Heart left ventricle (tissue), 13 donors: ENCODE measurements at regions not wholly inside any gene's neighbourhood (a gene's known extent, or its start where the extent isn't known, plus 50 kb on each side); places are given as distances from the start of the nearest gene placed in this dataset.

Experiments
- POLR2A ChIP-seq, 2 donors: fragments of 450-650 bp; IDR thresholded peaks; one replicate each; pipeline ENCODE4 v1.6.1; 2017; ENCODE audit warnings: antibody characterized with exemption in 2 of 2, mild to moderate bottlenecking in 2 of 2, moderate library complexity in 2 of 2
- TF ChIP-seq, protein P1 (sequence below), 12 donors: fragments of 200-600 bp; sonication (generic) in 4 of 12; IDR thresholded peaks; one replicate each; pipeline versions ENCODE4 v1.5.0 to v1.8.0; 2018 to 2022; ENCODE audit warnings: antibody characterized with exemption in 12 of 12, mild to moderate bottlenecking in 5 of 12
- donor health status: ischemic (EF 13 %, LVEDD 7.1; RV severe dilation, severe dysfunction).
- donor health status: DM: no; HTN: yes; CAD: no.
- donor health status: DM: no; HTN: no; CAD: no.
- donor health status: ischemic (EF 25% LVEDD 6.9; RV normal size, moderate dysfunction).
- donor health status: ischemic (EF 25% LVEDD 5.7; RV mildly dilated, moderate dysfunction).
- donor health status: ischemic (EF 35%, LVEDD 5.7; RV mildly dilated, moderate dysfunction).
- donor health status: nonischemic (EF 11% LVEDD 7.7; RV severe dilation, severe dysfunction).
- donor health status: DM: yes; HTN: yes; CAD: no.
- donor health status: PGD.
- donor health status: ischemic (EF 29% LVEDD 5.4; RV normal size, mild dysfunction).
- donor health status: nonischemic (EF 23%, LVEDD 6.1; RV moderate dilation, normal function).

DNA sequence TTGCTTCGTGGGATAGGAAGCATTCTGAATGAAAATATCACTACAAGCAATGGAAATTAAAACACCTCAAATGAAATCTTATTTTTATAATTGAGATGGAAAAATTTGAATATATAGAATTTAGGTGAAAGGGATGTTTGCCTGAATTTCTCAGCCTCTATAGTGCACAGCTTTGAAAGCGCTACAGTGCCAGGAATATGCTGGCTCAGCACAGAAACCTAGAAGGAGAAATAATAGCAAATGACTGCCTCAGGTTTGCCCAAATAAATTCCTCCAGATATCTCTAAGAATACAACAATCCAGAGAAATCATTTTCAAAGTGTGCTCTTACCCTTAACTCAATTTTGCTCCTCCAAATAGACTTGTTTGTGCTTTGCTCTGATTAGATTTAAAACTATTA, 141.1 kb upstream of the ZNF385D start:
- TF ChIP-seq, protein P1, sequence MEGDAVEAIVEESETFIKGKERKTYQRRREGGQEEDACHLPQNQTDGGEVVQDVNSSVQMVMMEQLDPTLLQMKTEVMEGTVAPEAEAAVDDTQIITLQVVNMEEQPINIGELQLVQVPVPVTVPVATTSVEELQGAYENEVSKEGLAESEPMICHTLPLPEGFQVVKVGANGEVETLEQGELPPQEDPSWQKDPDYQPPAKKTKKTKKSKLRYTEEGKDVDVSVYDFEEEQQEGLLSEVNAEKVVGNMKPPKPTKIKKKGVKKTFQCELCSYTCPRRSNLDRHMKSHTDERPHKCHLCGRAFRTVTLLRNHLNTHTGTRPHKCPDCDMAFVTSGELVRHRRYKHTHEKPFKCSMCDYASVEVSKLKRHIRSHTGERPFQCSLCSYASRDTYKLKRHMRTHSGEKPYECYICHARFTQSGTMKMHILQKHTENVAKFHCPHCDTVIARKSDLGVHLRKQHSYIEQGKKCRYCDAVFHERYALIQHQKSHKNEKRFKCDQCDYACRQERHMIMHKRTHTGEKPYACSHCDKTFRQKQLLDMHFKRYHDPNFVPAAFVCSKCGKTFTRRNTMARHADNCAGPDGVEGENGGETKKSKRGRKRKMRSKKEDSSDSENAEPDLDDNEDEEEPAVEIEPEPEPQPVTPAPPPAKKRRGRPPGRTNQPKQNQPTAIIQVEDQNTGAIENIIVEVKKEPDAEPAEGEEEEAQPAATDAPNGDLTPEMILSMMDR (IDR thresholded peaks at IDR 0.05), result no peak
- TF ChIP-seq POLR2A (IDR thresholded peaks at IDR 0.05), result no peak
